ENCODE measurements at regions not wholly inside any gene's neighbourhood (a gene's known extent, or its start where the extent isn't known, plus 50 kb on each side); places are given as distances from the start of the nearest gene placed in this dataset.

- H3K9me2 ChIP-seq (replicated peaks; ENCODE audit: low read depth, low read length) = no peaks in the 10 kb centered on the region
- H3K27me3 ChIP-seq (ENCODE audit: insufficient read depth, low read length, poor library complexity, severe bottlenecking) = no peaks in the 10 kb centered on the region
- TF ChIP-seq EZH2phosphoT487 (IDR thresholded peaks at IDR 0.05; ENCODE audit: borderline replicate concordance) (no peak), CTCF (conservative IDR thresholded peaks at IDR 0.05; ENCODE audit: low read length) (no peak)
- no peaks in the 10 kb centered on the region for H3K79me2 ChIP-seq (ENCODE audit: insufficient read depth, low read length)
- H3K36me3 ChIP-seq (ENCODE audit: insufficient read depth, low read length) = no peaks in the 10 kb centered on the region
- no peaks in the 10 kb centered on the region for H3K4me1 ChIP-seq (ENCODE audit: insufficient read depth, low read length, poor library complexity, severe bottlenecking)
- no peak overlapping the region for H3K4me2 ChIP-seq (ENCODE audit: low read depth, low read length, poor library complexity, severe bottlenecking)
- no peak overlapping the region for H3K9ac ChIP-seq (ENCODE audit: low read depth, low read length, poor library complexity, severe bottlenecking)
- H3K4me3 ChIP-seq (ENCODE audit: low read length, poor library complexity, severe bottlenecking) = no peak overlapping the region
- H4K20me1 ChIP-seq (ENCODE audit: insufficient read depth, low read length, poor library complexity, severe bottlenecking) = no peaks in the 10 kb centered on the region
- no peaks in the 10 kb centered on the region for H3K9me3 ChIP-seq (ENCODE audit: insufficient read depth, low read depth, low read length)
- no peak overlapping the region for H2AFZ ChIP-seq (ENCODE audit: low read length)
- no peaks in the 10 kb centered on the region for H3F3A ChIP-seq (ENCODE audit: low read depth)
Observed at GRCh38 chr15:81786776-81787175, 259.0 kb downstream of the MEX3B start.

- H3K9ac ChIP-seq (ENCODE audit: low read depth, low read length, poor library complexity, severe bottlenecking) = no peak overlapping the region
- H3K27me3 ChIP-seq (ENCODE audit: insufficient read depth, low read length, poor library complexity, severe bottlenecking) = no peaks in the 10 kb centered on the region
- H3K4me1 ChIP-seq (ENCODE audit: insufficient read depth, low read length, poor library complexity, severe bottlenecking) = no peaks in the 10 kb centered on the region
- TF ChIP-seq CTCF (conservative IDR thresholded peaks at IDR 0.05; ENCODE audit: low read length) (no peak), EZH2phosphoT487 (IDR thresholded peaks at IDR 0.05; ENCODE audit: borderline replicate concordance) (no peak)
- no peaks in the 10 kb centered on the region for H3K79me2 ChIP-seq (ENCODE audit: insufficient read depth, low read length)
- no peak overlapping the region for H3K4me3 ChIP-seq (ENCODE audit: low read length, poor library complexity, severe bottlenecking)
- H3F3A ChIP-seq (ENCODE audit: low read depth) = no peaks in the 10 kb centered on the region
- no peaks in the 10 kb centered on the region for H4K20me1 ChIP-seq (ENCODE audit: insufficient read depth, low read length, poor library complexity, severe bottlenecking)
- H3K9me2 ChIP-seq (replicated peaks; ENCODE audit: low read depth, low read length) = no peaks in the 10 kb centered on the region
- no peaks in the 10 kb centered on the region for H3K36me3 ChIP-seq (ENCODE audit: insufficient read depth, low read length)
- no peak overlapping the region for H3K4me2 ChIP-seq (ENCODE audit: low read depth, low read length, poor library complexity, severe bottlenecking)
- H3K9me3 ChIP-seq (ENCODE audit: insufficient read depth, low read depth, low read length) = no peaks in the 10 kb centered on the region
- no peak overlapping the region for H2AFZ ChIP-seq (ENCODE audit: low read length)
Observed at GRCh38 chr15:81785679-81786078, 260.1 kb downstream of the MEX3B start.

DNA sequence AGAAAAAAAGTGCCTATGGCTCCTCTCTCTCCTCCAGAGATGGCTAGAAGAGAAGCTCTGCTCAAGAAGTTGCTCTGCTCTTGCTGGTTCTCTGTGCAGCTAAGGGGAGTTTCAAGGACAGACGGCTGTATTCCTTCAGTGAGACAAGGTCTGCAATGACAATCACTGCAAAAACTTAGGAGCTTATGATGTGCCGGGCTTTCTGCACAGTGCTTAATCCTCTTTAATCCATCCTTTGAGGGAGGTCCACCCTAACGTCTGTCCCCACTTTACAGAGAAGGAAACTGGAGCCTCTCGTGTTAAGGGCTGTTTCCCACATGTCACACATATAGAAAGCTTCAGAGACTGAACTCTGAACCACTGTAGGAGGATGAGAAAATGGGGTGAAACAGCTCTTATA lies 260.6 kb downstream of the MEX3B start:
- Histone ChIP-seq H3K4me1 (ENCODE audit: insufficient read depth, low read length, poor library complexity, severe bottlenecking) (no peaks in the 10 kb centered on the region), H2AFZ (ENCODE audit: low read length) (no peak overlapping the region), H3K27me3 (ENCODE audit: insufficient read depth, low read length, poor library complexity, severe bottlenecking) (no peaks in the 10 kb centered on the region), H3K4me2 (ENCODE audit: low read depth, low read length, poor library complexity, severe bottlenecking) (no peak overlapping the region), H3K79me2 (ENCODE audit: insufficient read depth, low read length) (no peaks in the 10 kb centered on the region), H3K4me3 (ENCODE audit: low read length, poor library complexity, severe bottlenecking) (no peak overlapping the region), H3K9me3 (ENCODE audit: insufficient read depth, low read depth, low read length) (no peaks in the 10 kb centered on the region), H3K9ac (ENCODE audit: low read depth, low read length, poor library complexity, severe bottlenecking) (no peak overlapping the region), H3F3A (ENCODE audit: low read depth) (no peaks in the 10 kb centered on the region), H3K36me3 (ENCODE audit: insufficient read depth, low read length) (no peaks in the 10 kb centered on the region), H4K20me1 (ENCODE audit: insufficient read depth, low read length, poor library complexity, severe bottlenecking) (no peaks in the 10 kb centered on the region), H3K9me2 (replicated peaks; ENCODE audit: low read depth, low read length) (no peaks in the 10 kb centered on the region)
- no peak for TF ChIP-seq EZH2phosphoT487 (IDR thresholded peaks at IDR 0.05; ENCODE audit: borderline replicate concordance)

DNA sequence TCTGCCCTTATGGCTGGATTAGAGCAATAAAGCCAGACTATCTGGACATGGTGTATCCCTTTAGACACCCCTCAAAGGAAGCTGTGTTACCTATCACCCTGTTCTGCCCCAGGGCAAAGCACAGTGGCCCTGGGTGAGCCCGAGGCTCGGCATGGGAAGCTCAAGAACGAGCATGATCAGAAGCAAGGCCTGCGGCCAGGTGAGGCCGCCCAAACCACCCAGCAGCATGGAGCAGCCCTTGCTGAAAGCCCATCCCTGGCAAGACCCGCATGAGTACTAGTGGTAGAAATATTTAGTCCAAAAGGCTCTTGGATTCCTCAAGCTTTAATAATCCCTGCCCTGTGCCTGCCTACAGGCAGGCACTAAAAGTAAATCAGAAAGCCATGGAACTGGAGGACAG lies 261.1 kb downstream of the MEX3B start:
- H3K4me3 ChIP-seq (ENCODE audit: low read length, poor library complexity, severe bottlenecking) = no peak overlapping the region
- TF ChIP-seq CTCF (conservative IDR thresholded peaks at IDR 0.05; ENCODE audit: low read length) (no peak), EZH2phosphoT487 (IDR thresholded peaks at IDR 0.05; ENCODE audit: borderline replicate concordance) (no peak)

More for the DNA sequence above, 261.1 kb downstream of the MEX3B start:
- H3K9me3 ChIP-seq (ENCODE audit: insufficient read depth, low read depth, low read length) = no peaks in the 10 kb centered on the region
- H3F3A ChIP-seq (ENCODE audit: low read depth) = no peaks in the 10 kb centered on the region
- H2AFZ ChIP-seq (ENCODE audit: low read length) = no peak overlapping the region
- no peaks in the 10 kb centered on the region for H3K79me2 ChIP-seq (ENCODE audit: insufficient read depth, low read length)
- no peaks in the 10 kb centered on the region for H3K9me2 ChIP-seq (replicated peaks; ENCODE audit: low read depth, low read length)
- no peak overlapping the region for H3K9ac ChIP-seq (ENCODE audit: low read depth, low read length, poor library complexity, severe bottlenecking)
- no peaks in the 10 kb centered on the region for H3K36me3 ChIP-seq (ENCODE audit: insufficient read depth, low read length)
- no peak overlapping the region for H3K4me2 ChIP-seq (ENCODE audit: low read depth, low read length, poor library complexity, severe bottlenecking)
- H3K4me1 ChIP-seq (ENCODE audit: insufficient read depth, low read length, poor library complexity, severe bottlenecking) = no peaks in the 10 kb centered on the region
- H4K20me1 ChIP-seq (ENCODE audit: insufficient read depth, low read length, poor library complexity, severe bottlenecking) = no peaks in the 10 kb centered on the region
- no peaks in the 10 kb centered on the region for H3K27me3 ChIP-seq (ENCODE audit: insufficient read depth, low read length, poor library complexity, severe bottlenecking)

Data from Loucy (cell line).